Cardiac muscle cell (in vitro differentiated cells and primary cell): ENCODE measurements at regions not wholly inside any gene's neighbourhood (a gene's known extent, or its start where the extent isn't known, plus 50 kb on each side); places are given as distances from the start of the nearest gene placed in this dataset.

Experiments
- DNase-seq, 2 donors: peaks; one replicate each; pipeline versions ENCODE4 v3.0.0 to v3.0.0-alpha.2; 2010 to 2017; ENCODE audit warnings: low read depth in 1 of 2, low spot score in 1 of 2
- H3K27ac ChIP-seq: fragments of 200-600 bp; sonication (generic); 2 replicates; pipeline ENCODE4 v1.5.1; 2016
- H3K27me3 ChIP-seq: fragments of 200-600 bp; sonication (generic); 2 replicates; pipeline ENCODE4 v1.6.0; 2016; ENCODE audit warnings: control low read depth
- H3K36me3 ChIP-seq: fragments of 200-600 bp; sonication (generic); 2 replicates; pipeline ENCODE4 v1.5.1; 2016; ENCODE audit warnings: control low read depth
- H3K4me1 ChIP-seq: fragments of 200-600 bp; sonication (generic); 2 replicates; pipeline ENCODE4 v1.8.1; 2017; ENCODE audit warnings: low read depth, mild to moderate bottlenecking, mixed run types
- H3K4me3 ChIP-seq: fragments of 200-600 bp; sonication (generic); 2 replicates; pipeline ENCODE4 v1.5.1; 2016; ENCODE audit warnings: mild to moderate bottlenecking
- H3K9me3 ChIP-seq: fragments of 200-600 bp; sonication (generic); 2 replicates; pipeline ENCODE4 v1.5.1; 2017; ENCODE audit warnings: low read depth, mild to moderate bottlenecking, control low read depth
- CTCF ChIP-seq: IDR thresholded peaks from 2 replicates; pipeline ENCODE4 v1.5.1; 2012; ENCODE audit warnings: low read depth, mild to moderate bottlenecking, low read length

- H3K9me3 ChIP-seq: no peaks in the 10 kb centered on the region
- H3K27ac ChIP-seq: no peak overlapping the region
- TF ChIP-seq CTCF: no peak
- H3K4me1 ChIP-seq: no peaks in the 10 kb centered on the region
- H3K36me3 ChIP-seq: no peaks in the 10 kb centered on the region
- no peak overlapping the region for H3K4me3 ChIP-seq
- no peaks in the 10 kb centered on the region for H3K27me3 ChIP-seq
- no peak for DNase-seq
Observed at GRCh38 chr4:43089730-43090129, 197.2 kb downstream of the GRXCR1 start.

- TF ChIP-seq CTCF: no peak
- Histone ChIP-seq H3K4me1 (no peaks in the 10 kb centered on the region), H3K27me3 (no peaks in the 10 kb centered on the region), H3K27ac (no peak overlapping the region), H3K36me3 (no peaks in the 10 kb centered on the region), H3K9me3 (no peaks in the 10 kb centered on the region), H3K4me3 (no peak overlapping the region)
- DNase-seq: no peak
Observed at GRCh38 chr4:43103048-43103447, 210.5 kb downstream of the GRXCR1 start.

DNA sequence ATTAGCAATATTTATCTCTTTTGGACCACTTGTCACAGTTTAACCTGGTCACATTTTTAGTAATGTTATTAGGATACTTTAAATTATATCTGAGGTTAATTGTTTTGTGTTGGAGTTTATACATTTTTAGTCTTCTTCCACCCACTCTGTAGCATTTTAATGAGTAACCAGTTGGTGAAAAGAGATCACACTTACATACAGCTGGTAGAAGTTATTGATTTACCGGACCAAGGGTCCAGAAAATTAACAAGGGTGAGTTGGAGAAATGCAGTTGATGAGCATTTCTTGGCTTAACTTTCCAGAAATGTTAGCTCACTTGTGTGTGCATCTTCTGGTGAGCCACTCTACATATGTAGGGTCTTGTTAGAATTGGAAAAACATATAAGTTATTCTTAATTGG lies 219.6 kb downstream of the GRXCR1 start:
- Histone ChIP-seq H3K9me3 (no peaks in the 10 kb centered on the region), H3K4me1 (peaks cover 11% of the 10 kb centered on the region), H3K27me3 (no peaks in the 10 kb centered on the region), H3K4me3 (no peak overlapping the region), H3K36me3 (no peaks in the 10 kb centered on the region), H3K27ac (no peak overlapping the region)
- DNase-seq: no peak
- no peak for TF ChIP-seq CTCF

DNA sequence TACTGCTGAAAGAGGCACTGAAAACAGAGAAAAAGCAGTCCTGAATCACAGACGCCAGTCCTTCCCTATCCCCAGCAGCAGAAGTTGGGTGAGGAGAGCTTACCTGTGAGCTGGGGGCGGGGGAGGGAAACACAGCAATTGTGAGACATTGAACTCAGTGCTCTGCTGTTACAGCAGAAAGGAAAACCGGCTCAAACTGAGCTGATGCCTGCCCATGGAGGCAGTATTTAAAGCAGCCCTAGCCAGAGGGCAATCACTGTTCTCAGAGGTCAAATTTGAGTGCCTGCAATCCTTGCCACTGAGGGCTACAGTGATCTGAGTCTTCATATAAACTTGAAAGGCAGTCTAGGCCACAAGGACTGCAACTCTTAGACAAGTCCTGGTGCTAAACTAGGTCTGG lies 220.7 kb downstream of the GRXCR1 start:
- DNase-seq: peak in 1 of 2 donors; percentile 87
- Histone ChIP-seq H3K27me3 (no peaks in the 10 kb centered on the region), H3K9me3 (no peaks in the 10 kb centered on the region), H3K4me1 (peaks cover 11% of the 10 kb centered on the region), H3K4me3 (no peak overlapping the region), H3K36me3 (no peaks in the 10 kb centered on the region), H3K27ac (peak overlapping the region; percentile 51)
- no peak for TF ChIP-seq CTCF

GRCh38 chr4:43126595-43126994 lies 234.1 kb downstream of the GRXCR1 start:
- Histone ChIP-seq H3K4me1 (peaks cover under 1% of the 10 kb centered on the region), H3K27me3 (no peaks in the 10 kb centered on the region), H3K9me3 (no peaks in the 10 kb centered on the region), H3K36me3 (no peaks in the 10 kb centered on the region), H3K4me3 (no peak overlapping the region), H3K27ac (no peak overlapping the region)
- TF ChIP-seq CTCF: no peak
- DNase-seq: no peak
